ENCODE measurements at regions not wholly inside any gene's neighbourhood (a gene's known extent, or its start where the extent isn't known, plus 50 kb on each side); places are given as distances from the start of the nearest gene placed in this dataset.

DNA sequence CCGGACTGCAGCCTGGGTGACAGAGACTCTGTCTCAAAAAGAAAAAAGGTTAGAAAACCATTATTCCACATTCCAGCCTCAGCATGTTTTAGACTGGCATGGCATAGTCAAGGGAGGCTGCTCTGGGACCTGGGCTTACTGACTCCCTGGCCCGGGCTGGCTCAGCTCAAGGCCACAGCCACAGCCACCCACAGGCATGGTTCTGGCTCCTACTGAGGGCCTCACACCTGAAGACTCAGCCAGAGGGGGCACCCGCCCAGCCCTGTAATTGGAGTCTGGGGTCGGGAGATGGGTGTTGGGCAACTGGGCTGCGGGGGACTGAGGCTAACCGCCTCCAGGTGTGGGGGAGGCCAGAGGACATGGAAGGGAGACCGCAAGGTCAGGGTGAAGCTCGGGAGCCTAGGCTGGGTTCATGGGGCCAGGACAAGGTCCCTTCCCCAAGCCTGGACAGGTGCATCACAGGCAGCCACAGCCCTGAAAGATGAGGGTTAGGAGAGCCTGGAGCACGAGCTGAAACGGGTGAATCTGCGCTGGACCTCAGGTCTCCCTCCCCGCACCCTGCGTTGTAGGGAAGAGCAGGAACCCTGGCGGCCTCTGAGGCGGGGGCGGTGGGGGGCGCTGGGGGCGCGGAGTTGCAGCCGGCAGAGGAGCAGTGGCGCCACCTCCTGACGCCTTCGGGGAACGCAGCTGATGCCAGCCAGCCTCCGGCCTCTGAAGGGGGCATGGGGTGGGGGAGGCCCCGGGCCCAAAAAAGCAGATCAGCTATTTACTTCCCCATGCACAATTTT lies 67.7 kb upstream of the SRSF6 start:
- no peaks in the 10 kb centered on the region for H3K27me3 Mint-ChIP-seq (ENCODE audit: unreplicated experiment)
- no peak overlapping the region for H3K4me3 Mint-ChIP-seq (ENCODE audit: unreplicated experiment)
- H3K9me3 Mint-ChIP-seq (ENCODE audit: unreplicated experiment): no peaks in the 10 kb centered on the region
- H3K36me3 Mint-ChIP-seq (ENCODE audit: unreplicated experiment): no peaks in the 10 kb centered on the region
- H3K4me1 Mint-ChIP-seq (ENCODE audit: unreplicated experiment): no peaks in the 10 kb centered on the region
- peak; percentile 23 for TF ChIP-seq CTCF (IDR thresholded peaks at IDR 0.05)
- DNase-seq (ENCODE audit: extremely low spot score, unreplicated experiment): no peak
- H3K27ac Mint-ChIP-seq (ENCODE audit: unreplicated experiment): no peak overlapping the region

DNA sequence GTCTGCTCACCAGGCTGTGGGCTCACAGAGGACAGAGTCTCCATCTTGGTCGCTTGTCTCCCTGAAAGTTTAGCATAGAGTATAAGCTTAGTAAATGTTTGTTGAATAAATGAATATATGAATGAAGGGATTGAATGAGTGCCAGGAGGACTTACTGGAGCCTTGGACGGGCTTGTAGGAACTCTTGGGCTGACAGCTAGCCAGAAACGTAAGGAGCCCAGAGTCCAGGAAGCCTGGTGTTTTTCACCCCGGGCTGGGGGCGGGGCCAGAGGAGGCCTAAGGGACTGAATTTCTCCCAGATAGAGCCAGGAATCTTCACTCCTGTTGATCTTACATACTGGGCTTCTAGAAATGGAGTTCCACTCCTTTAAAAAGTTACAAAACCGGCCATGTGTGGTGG lies 68.5 kb upstream of the SRSF6 start:
- Mint-ChIP-seq H3K27me3 (ENCODE audit: unreplicated experiment) (no peaks in the 10 kb centered on the region), H3K27ac (ENCODE audit: unreplicated experiment) (no peak overlapping the region), H3K4me1 (ENCODE audit: unreplicated experiment) (no peaks in the 10 kb centered on the region), H3K9me3 (ENCODE audit: unreplicated experiment) (no peaks in the 10 kb centered on the region), H3K4me3 (ENCODE audit: unreplicated experiment) (no peak overlapping the region), H3K36me3 (ENCODE audit: unreplicated experiment) (no peaks in the 10 kb centered on the region)
- no peak for DNase-seq (ENCODE audit: extremely low spot score, unreplicated experiment)
- no peak for TF ChIP-seq CTCF (IDR thresholded peaks at IDR 0.05)

DNA sequence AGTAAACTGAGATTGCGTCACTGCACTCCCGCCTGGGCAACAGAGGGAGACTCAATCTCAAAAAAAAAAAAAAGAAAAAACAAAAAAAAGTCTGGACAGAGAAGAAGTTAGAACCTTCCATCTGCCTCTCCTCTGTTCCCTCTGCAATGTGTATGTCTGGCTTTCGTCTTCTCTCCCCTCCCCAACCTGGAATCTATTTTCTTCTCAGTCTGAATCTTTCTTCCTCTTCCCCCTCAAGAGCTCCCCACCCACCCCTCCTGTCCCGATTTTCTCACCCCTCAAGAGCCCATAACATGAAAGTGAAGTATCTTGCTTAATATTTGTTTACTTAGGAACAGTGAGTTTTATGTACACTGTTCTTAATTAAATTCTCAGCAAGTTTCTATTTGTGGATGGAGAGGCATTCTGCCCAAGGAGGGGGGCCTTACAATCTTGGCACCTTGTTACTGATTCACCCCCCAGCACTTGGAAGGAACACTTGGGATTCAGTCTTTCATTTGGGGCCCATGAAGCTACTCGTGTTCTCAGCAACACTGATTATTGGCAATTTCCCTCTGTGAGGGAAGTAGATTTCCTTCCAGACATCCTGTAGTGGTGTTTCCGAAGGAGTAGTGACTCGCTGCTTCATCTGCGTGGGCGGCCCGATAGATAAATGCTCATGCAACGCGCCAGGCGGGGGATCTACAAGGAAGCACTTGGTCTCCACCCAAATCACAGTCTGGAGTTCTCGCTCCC lies 69.3 kb upstream of the SRSF6 start:
- no peaks in the 10 kb centered on the region for H3K36me3 Mint-ChIP-seq (ENCODE audit: unreplicated experiment)
- no peak for DNase-seq (ENCODE audit: extremely low spot score, unreplicated experiment)

GRCh38 chr20:43387737-43388136 lies 70.0 kb upstream of the SRSF6 start:
- Mint-ChIP-seq H3K36me3 (ENCODE audit: unreplicated experiment) (no peaks in the 10 kb centered on the region), H3K4me1 (ENCODE audit: unreplicated experiment) (no peaks in the 10 kb centered on the region), H3K27ac (ENCODE audit: unreplicated experiment) (no peak overlapping the region), H3K4me3 (ENCODE audit: unreplicated experiment) (no peak overlapping the region), H3K27me3 (ENCODE audit: unreplicated experiment) (no peaks in the 10 kb centered on the region), H3K9me3 (ENCODE audit: unreplicated experiment) (no peaks in the 10 kb centered on the region)
- no peak for TF ChIP-seq CTCF (IDR thresholded peaks at IDR 0.05)
- no peak for DNase-seq (ENCODE audit: extremely low spot score, unreplicated experiment)

More for the DNA sequence above, 69.3 kb upstream of the SRSF6 start:
- TF ChIP-seq CTCF (IDR thresholded peaks at IDR 0.05): no peak
- H3K4me1 Mint-ChIP-seq (ENCODE audit: unreplicated experiment): no peaks in the 10 kb centered on the region
- no peaks in the 10 kb centered on the region for H3K9me3 Mint-ChIP-seq (ENCODE audit: unreplicated experiment)
- no peaks in the 10 kb centered on the region for H3K27me3 Mint-ChIP-seq (ENCODE audit: unreplicated experiment)
- no peak overlapping the region for H3K4me3 Mint-ChIP-seq (ENCODE audit: unreplicated experiment)
- H3K27ac Mint-ChIP-seq (ENCODE audit: unreplicated experiment): no peak overlapping the region

GRCh38 chr20:43386878-43387277 lies 70.8 kb upstream of the SRSF6 start:
- Mint-ChIP-seq H3K9me3 (ENCODE audit: unreplicated experiment) (no peaks in the 10 kb centered on the region), H3K27ac (ENCODE audit: unreplicated experiment) (no peak overlapping the region), H3K4me3 (ENCODE audit: unreplicated experiment) (no peak overlapping the region), H3K36me3 (ENCODE audit: unreplicated experiment) (no peaks in the 10 kb centered on the region), H3K4me1 (ENCODE audit: unreplicated experiment) (no peaks in the 10 kb centered on the region), H3K27me3 (ENCODE audit: unreplicated experiment) (no peaks in the 10 kb centered on the region)
- TF ChIP-seq CTCF (IDR thresholded peaks at IDR 0.05): no peak
- no peak for DNase-seq (ENCODE audit: extremely low spot score, unreplicated experiment)

Measured in osteocyte (in vitro differentiated cells).